Stimulated activated effector memory CD8-positive, alpha-beta T cell treated with anti-CD3 and anti-CD28 coated beads, Interleukin-12 subunit alpha, Interleukin-12 subunit beta, amount 100 ng/mL, for 72 hours (primary cell): ENCODE measurements at regions not wholly inside any gene's neighbourhood (a gene's known extent, or its start where the extent isn't known, plus 50 kb on each side); places are given as distances from the start of the nearest gene placed in this dataset.
"Not testable (repeated sequence)": the region's sequence is repeated elsewhere in the genome, so short reads cannot be mapped to it uniquely, and the experiment has no call there.

Experiments used
- ATAC-seq: fragments of 150-1000 bp; cut with Tn5 transposase; 2 replicates; pipeline ENCODE4 v1.10.0; 2021
- DNase-seq, 2 donors: peaks; one replicate each; pipeline ENCODE4 v3.0.0; 2021 to 2022; ENCODE audit warnings: low spot score in 2 of 2
- H3K27ac Mint-ChIP-seq: one replicate; pipeline ENCODE4 v1.8.0; 2022; ENCODE audit warnings: mild to moderate bottlenecking, mixed read lengths
- H3K36me3 Mint-ChIP-seq: one replicate; pipeline ENCODE4 v1.8.0; 2022; ENCODE audit warnings: mild to moderate bottlenecking, mixed read lengths
- H3K4me1 Mint-ChIP-seq: one replicate; pipeline ENCODE4 v1.8.0; 2022; ENCODE audit warnings: mixed read lengths
- H3K4me3 Mint-ChIP-seq: one replicate; pipeline ENCODE4 v1.8.0; 2022; ENCODE audit warnings: mild to moderate bottlenecking, mixed read lengths
- H3K9me3 Mint-ChIP-seq: one replicate; pipeline ENCODE4 v1.8.0; 2022; ENCODE audit warnings: mixed read lengths

DNA sequence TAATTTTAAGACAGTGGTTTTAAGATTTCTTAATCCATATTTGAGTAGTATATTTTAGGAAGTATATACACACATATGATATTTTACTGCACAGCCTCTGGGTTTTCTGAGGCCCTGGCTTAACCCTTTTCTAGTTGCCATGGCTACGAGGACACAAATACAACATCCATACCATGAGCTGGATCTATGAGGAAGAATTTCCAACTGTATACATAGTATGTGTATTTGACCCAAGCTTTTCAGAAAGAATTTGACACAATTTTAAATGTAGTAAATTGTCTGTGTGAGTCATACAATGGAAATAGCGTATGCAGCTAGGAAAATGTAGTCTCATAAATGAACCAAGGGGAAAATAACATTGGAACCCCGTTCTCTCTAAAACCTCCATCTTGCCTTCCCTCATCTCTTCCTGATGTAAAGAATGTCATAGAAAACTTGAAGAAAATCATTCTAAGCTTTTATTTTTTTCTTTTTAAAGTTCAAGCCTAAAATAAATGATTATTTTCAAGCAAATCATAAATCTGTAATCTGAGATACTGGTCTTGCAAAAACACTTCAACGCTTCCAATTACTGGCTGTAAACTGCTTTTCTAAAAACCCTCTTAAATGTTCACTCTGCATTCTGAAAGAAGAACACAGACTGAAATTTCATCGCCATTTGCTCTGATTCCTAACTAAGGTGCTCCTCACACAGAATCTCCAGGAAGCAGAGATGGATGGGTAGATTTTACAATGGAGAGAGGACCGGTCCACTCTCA, 172.4 kb downstream of the LACC1 start:
- no peaks in the 10 kb centered on the region for H3K36me3 Mint-ChIP-seq
- DNase-seq, result no peak
- peak overlapping the region; percentile 69 for H3K27ac Mint-ChIP-seq

DNA sequence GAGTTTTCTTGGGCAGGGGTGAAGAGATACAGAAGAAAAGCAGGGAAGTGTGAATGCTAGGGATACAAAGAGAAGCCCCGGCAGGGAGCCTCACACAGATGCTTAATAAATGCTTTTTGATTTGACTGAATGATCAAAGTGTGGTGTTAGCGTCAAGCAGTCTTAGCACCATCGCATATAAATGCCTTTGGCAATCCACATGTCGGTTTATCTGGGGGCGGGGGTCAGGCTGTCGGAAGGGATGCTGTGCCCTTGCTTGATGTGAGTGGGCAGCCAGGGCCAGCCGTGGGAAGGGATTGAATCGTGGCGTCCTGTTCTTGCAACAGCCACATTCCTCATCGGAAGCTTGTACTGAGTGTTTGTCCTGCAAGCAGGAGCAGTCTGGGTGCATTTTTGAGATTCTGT, 173.1 kb downstream of the LACC1 start:
- H3K36me3 Mint-ChIP-seq, result no peaks in the 10 kb centered on the region
- peaks cover 8% of the 10 kb centered on the region for H3K4me1 Mint-ChIP-seq
- no peak for ATAC-seq
- H3K9me3 Mint-ChIP-seq, result no peaks in the 10 kb centered on the region
- no peak overlapping the region for H3K4me3 Mint-ChIP-seq
- no peak for DNase-seq
- peak overlapping the region; percentile 69 for H3K27ac Mint-ChIP-seq

More for the DNA sequence above, 172.4 kb downstream of the LACC1 start:
- ATAC-seq, result no peak
- Mint-ChIP-seq H3K4me1 (peaks cover 8% of the 10 kb centered on the region), H3K9me3 (no peaks in the 10 kb centered on the region), H3K4me3 (no peak overlapping the region)

DNA sequence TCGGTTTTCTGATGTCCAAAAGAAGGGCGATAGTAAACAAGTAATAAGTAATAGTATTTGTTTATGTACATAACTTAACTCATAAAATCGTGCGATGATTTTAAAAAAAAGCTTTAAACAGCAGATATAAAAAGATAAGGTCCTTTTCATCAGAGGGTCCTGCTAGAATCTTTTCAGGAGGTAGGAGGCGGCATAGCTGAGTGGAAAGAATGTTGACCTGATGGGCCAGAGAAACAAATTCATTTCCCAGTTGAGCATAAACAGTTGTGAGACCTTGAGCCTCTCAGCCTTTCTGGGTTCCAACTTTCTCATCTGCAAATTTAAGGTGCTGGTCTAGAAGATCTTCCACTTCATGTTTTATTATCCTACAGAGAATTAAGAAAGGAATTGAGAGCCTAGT, 173.5 kb downstream of the LACC1 start:
- DNase-seq, result no peak
- ATAC-seq, result no peak
- Mint-ChIP-seq H3K4me3 (no peak overlapping the region), H3K36me3 (no peaks in the 10 kb centered on the region), H3K9me3 (no peaks in the 10 kb centered on the region), H3K27ac (no peak overlapping the region), H3K4me1 (peaks cover 8% of the 10 kb centered on the region)

DNA sequence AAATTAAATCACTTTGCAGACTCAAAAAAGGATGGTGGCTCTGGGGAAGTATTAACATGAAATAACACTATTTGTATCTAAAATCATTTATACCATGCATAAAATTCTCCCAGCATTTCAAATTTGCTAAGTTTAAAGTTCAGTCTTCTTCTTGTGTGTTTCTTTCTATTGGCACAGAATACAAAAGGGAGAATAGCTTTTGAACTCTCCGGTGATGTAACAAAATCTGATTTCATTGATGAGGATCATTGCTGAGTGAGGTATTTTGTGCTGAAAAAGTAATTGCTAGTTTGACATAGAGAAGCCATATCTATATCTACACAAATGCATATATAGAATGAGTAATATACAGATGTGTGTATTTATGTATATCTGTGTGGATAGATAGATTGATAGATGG, 174.8 kb downstream of the LACC1 start:
- H3K27ac Mint-ChIP-seq, result no peak overlapping the region
- ATAC-seq (no peak), DNase-seq (no peak)
- H3K4me1 Mint-ChIP-seq, result peaks cover 8% of the 10 kb centered on the region
- H3K36me3 Mint-ChIP-seq, result no peaks in the 10 kb centered on the region
- no peaks in the 10 kb centered on the region for H3K9me3 Mint-ChIP-seq
- no peak overlapping the region for H3K4me3 Mint-ChIP-seq

DNA sequence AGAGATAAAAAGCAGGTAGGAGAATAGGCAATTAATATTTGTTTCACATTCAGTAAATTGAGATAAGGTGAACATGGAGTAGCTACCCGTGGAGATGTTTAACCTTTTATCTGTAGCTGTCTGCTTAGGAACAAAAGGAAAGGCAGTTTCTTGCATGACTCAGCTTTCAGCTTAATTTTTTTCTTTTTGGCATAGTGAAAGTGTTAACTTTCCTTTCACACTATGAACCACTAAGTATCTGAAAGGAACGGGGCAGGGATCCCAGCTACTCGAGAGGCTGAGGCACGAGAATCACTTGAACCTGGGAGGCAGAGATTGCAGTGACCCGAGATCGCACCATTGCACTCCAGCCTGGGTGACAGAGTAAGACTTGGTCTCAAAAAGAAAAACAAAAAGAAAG, 176.0 kb downstream of the LACC1 start:
- not testable (repeated sequence) for H3K27ac Mint-ChIP-seq, H3K9me3 Mint-ChIP-seq, H3K36me3 Mint-ChIP-seq, H3K4me3 Mint-ChIP-seq, H3K4me1 Mint-ChIP-seq, DNase-seq
- peak; percentile 28 for ATAC-seq

DNA sequence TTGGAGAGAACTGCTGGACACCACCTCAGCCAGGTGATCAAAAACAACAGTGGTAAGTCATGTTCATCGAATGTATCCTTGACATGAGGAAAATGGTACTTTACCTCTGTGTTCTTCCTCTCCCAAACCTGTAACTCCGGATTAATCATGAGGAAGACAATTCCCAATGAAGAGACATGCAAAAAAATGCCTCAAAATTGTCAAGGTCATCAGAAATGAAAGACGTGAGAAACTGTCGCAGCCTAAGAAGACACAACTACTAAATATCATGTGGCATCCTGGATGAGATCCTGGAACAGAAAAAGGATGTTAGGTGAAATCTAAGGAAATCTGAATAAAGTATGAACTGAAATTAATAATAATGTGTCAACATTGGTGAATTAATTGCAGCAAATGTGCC, 178.4 kb downstream of the LACC1 start:
- DNase-seq, result no peak
- Mint-ChIP-seq H3K27ac (no peak overlapping the region), H3K4me1 (peaks cover 8% of the 10 kb centered on the region), H3K9me3 (no peaks in the 10 kb centered on the region), H3K4me3 (no peak overlapping the region), H3K36me3 (no peaks in the 10 kb centered on the region)
- ATAC-seq, result no peak

DNA sequence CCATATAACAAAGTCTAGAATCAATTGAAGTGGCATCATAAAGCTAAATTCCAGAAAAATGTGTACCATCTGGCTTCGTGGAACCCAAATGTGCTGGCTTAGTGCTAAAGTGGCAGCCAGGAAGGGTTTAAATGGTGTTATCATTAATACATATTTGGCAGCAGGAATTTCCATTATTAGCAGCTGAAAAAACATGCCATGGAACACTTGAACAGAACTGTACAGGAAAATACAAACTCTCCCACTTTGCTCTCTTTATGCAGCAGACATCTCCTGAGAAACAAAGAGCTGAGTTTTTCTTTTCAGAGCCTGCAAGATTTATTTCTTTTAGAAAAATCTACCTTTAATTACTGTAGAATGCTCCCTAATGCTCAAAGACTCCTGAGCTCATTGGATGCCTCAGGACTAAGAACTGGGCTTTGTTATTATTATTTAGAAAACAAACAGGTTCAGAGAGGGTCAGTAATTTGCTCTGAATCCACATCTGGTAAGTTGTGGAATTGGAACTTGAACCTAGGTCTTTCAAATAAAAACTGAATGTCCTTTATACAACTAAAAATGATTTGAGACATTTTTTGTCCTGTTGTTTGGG, 179.0 kb downstream of the LACC1 start:
- no peaks in the 10 kb centered on the region for H3K9me3 Mint-ChIP-seq
- no peak for ATAC-seq
- no peak for DNase-seq
- H3K4me3 Mint-ChIP-seq, result no peak overlapping the region
- no peaks in the 10 kb centered on the region for H3K36me3 Mint-ChIP-seq
- no peak overlapping the region for H3K27ac Mint-ChIP-seq
- H3K4me1 Mint-ChIP-seq, result peaks cover 8% of the 10 kb centered on the region

DNA sequence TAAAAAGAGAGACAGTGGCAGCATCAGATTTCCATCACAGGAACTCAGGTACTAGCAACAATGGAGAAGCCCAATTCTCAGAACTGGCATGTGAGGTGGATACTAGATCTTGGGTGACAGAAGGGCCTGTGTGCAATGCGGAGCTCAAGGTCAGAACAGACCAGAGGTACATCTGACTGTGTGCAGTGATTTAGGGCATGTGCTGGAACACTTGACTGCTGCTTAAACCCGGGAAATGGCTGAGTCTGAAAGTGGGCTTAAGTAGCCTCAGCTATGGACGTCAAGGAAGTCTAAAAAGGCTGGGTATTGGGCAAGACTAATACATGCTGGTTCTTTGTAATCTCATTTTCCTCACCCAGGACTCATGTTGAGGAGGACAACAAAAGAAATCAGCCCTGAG, 182.2 kb downstream of the LACC1 start:
- DNase-seq (no peak), ATAC-seq (no peak)
- no peak overlapping the region for H3K4me3 Mint-ChIP-seq
- no peaks in the 10 kb centered on the region for H3K4me1 Mint-ChIP-seq
- H3K36me3 Mint-ChIP-seq, result no peaks in the 10 kb centered on the region
- no peaks in the 10 kb centered on the region for H3K9me3 Mint-ChIP-seq
- H3K27ac Mint-ChIP-seq, result no peak overlapping the region

DNA sequence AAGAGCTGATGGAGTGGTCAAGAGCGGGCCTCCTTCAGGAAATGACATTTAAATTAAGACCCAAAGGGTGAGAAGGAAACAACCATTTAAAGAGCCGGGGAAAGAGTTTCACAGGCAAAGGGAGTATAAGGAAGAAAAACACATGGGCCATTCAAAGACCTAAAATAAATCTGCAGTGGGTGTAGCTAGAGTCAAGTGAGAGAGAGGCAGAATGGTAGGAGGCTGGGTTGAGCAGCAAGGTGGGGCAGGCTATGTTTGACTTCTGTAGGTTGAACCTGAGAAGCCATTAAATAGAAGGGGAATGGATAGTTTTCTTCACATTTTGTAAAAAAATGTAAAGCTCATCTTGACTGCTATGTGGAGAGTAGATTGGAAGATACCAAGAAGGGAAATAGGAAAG, 183.8 kb downstream of the LACC1 start:
- DNase-seq (no peak), ATAC-seq (no peak)
- Mint-ChIP-seq H3K9me3 (no peaks in the 10 kb centered on the region), H3K4me1 (no peaks in the 10 kb centered on the region), H3K4me3 (no peak overlapping the region), H3K36me3 (no peaks in the 10 kb centered on the region), H3K27ac (no peak overlapping the region)

DNA sequence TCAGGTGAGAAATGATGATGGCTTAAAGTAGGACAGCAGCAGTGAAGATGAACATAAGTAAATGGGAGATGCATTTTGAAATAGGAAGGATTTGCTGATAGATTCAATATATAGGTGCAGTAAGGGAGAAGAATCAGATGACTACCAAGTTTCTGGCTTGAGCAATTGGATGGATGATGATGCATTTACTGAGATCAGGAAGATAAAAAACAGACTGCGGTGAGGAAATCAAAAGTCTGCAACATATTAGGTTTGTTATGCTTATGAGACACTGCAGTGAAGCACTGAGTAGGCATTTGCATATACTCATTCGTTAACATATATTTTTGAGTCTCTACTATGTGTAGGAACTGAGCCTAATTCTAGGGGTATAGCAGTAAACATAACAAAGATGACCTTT, 184.2 kb downstream of the LACC1 start:
- Mint-ChIP-seq H3K9me3 (no peaks in the 10 kb centered on the region), H3K4me3 (no peak overlapping the region), H3K27ac (no peak overlapping the region), H3K36me3 (no peaks in the 10 kb centered on the region), H3K4me1 (no peaks in the 10 kb centered on the region)
- DNase-seq (no peak), ATAC-seq (no peak)

DNA sequence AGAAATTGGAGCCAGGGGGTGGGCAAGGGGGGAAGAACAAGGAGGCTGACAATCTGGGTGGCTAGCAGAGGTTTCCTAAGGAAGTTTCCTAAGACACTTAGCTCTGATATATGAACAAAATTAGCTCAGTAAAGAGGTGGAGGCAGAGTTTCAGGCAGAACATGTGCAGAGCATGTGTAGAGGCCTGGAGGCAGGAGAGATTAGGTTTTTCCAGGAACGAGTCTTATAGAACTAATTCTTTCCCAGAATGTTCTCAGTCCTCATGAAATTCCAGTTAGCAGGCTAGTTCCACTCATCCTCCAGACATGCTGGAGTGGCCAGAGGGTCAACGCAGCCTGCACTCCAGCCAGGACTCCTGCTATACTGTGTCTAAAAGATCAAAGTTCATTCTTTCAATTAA, 184.7 kb downstream of the LACC1 start:
- Mint-ChIP-seq H3K4me1 (no peaks in the 10 kb centered on the region), H3K9me3 (no peaks in the 10 kb centered on the region), H3K27ac (no peak overlapping the region), H3K4me3 (no peak overlapping the region), H3K36me3 (no peaks in the 10 kb centered on the region)
- no peak for DNase-seq
- ATAC-seq, result no peak

DNA sequence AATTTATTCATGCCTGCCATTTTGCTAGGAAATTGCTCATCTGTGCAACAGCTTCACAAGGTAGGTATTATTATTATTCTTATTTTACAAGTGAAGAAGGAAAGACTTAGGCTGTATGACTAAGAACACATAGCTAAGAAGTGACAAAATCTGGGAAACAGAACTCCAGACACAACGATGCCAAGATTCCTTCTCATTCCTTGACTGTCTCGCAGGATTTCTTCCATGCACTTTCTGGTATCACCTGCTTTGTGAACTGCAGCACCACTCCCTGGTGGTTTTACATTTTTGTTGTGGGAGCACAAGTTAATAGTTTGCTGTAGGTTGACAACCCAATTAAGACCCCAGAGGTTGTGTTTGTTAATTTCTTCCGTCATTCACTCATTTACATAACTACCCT, 188.5 kb downstream of the LACC1 start:
- no peak overlapping the region for H3K4me3 Mint-ChIP-seq
- ATAC-seq (no peak), DNase-seq (no peak)
- no peaks in the 10 kb centered on the region for H3K36me3 Mint-ChIP-seq
- peaks cover 10% of the 10 kb centered on the region for H3K9me3 Mint-ChIP-seq
- H3K4me1 Mint-ChIP-seq, result no peaks in the 10 kb centered on the region
- no peak overlapping the region for H3K27ac Mint-ChIP-seq

DNA sequence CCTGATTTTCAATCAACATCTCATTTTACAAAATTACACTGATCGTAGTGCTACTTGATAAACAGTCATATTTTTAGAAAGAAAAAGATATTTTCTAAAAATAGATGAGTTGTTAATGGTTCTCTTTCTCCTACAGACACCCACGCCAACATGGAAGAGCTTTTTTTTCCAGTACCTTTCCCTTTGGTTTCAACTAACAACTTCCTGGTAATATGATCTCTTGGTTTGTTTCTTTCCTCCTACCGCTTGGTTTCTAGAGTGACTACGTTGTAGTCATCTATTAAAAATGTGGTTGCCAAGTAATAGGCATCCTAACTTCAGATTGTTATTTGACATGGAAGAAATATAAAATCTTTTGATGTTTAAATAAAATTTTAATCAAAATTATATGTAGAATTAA, 189.0 kb downstream of the LACC1 start:
- ATAC-seq (no peak), DNase-seq (no peak)
- H3K36me3 Mint-ChIP-seq, result no peaks in the 10 kb centered on the region
- no peak overlapping the region for H3K27ac Mint-ChIP-seq
- no peaks in the 10 kb centered on the region for H3K4me1 Mint-ChIP-seq
- H3K4me3 Mint-ChIP-seq, result no peak overlapping the region
- peaks cover 10% of the 10 kb centered on the region for H3K9me3 Mint-ChIP-seq

DNA sequence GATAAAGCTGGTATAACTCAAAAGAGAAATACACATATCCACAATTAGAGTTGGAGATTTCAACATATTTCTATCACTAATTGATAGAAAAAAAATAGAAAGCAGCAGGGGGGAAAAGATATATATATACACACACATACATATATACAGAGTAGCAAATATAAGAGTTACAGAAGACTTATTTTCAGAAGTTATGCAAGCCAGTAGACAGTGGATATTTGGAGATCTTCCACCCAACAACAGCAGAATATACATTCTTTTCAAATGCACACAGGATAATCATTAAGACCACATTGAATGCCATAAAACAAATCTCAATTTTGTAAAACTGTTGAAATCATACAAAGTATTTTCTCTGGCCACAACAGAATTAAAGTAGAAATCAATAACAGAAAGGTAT, 192.8 kb downstream of the LACC1 start:
- Mint-ChIP-seq H3K27ac (no peak overlapping the region), H3K4me3 (no peak overlapping the region), H3K36me3 (no peaks in the 10 kb centered on the region), H3K9me3 (peaks cover 10% of the 10 kb centered on the region), H3K4me1 (no peaks in the 10 kb centered on the region)
- ATAC-seq, result no peak
- no peak for DNase-seq

DNA sequence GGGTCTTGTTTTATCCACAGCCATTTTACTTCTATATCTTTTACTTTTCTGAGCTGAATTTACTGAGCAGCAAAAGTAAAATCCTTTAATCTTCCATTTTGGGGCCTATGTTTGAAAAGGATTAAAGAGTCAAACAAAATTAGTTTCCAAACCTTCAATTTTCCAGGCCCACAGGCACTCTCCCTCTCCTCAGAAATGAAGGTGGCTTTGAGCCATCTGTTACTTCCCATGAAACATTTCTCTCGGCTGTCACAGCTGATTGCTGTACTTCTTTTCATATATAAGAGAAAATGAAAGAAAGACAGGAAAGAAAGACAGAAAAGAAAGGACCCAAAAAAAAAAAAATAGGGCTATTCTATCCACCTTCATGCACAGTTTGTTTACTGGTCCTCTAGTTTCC, 194.9 kb downstream of the LACC1 start:
- Mint-ChIP-seq H3K9me3 (peaks cover 10% of the 10 kb centered on the region), H3K27ac (no peak overlapping the region), H3K4me1 (no peaks in the 10 kb centered on the region), H3K36me3 (no peaks in the 10 kb centered on the region), H3K4me3 (no peak overlapping the region)
- ATAC-seq (no peak), DNase-seq (no peak)

DNA sequence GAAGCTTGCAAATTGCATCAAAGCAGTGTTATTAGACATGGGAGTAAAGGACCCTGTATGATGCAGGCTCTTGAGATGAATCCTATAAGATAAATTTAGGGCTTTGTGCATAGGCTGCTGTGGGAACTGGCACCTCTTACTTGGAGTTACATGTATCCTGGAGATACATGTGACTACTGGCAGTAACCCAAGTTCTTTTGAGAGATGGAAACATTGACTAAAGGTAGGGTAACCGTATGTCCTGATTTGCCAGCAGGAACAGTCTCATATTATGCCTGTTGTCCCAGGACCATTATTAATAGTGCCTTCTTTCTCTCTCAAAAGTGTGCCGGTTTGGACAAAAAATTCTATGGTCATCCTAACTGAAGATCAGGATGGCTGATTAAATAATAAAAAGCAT, 195.4 kb downstream of the LACC1 start:
- peaks cover 10% of the 10 kb centered on the region for H3K9me3 Mint-ChIP-seq
- ATAC-seq (no peak), DNase-seq (no peak)
- H3K4me3 Mint-ChIP-seq, result no peak overlapping the region
- H3K27ac Mint-ChIP-seq, result no peak overlapping the region
- no peaks in the 10 kb centered on the region for H3K4me1 Mint-ChIP-seq
- no peaks in the 10 kb centered on the region for H3K36me3 Mint-ChIP-seq
